ENCODE measurements at regions not wholly inside any gene's neighbourhood (a gene's known extent, or its start where the extent isn't known, plus 50 kb on each side); places are given as distances from the start of the nearest gene placed in this dataset.
A peak's percentile ranks its signal among the peaks of the same experiment; 100 is the strongest.
"Not testable (repeated sequence)": the region's sequence is repeated elsewhere in the genome, so short reads cannot be mapped to it uniquely, and the experiment has no call there.

GRCh38 chr4:31791666-31792065, 1071.5 kb downstream of the PCDH7 start:
- no peak for DNase-seq (ENCODE audit: low read depth)

DNA sequence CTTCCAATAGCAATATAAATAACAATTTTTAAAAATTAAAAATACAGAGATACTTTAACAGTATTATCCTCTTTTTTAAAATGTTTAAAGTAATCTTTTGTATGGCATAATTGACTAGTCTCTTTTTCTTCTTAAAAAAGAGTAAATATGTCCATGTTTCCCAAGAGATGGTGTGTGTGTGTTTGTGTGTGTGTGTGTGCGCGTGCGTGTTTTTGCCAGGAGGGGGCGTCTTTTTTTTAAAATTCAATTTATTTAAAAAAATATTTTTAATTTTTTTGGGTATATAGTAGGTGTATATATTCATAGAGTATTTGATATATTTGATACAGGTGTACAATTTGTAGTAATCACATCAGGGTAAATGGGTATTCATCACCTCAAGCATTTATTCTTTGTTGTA, 1073.7 kb downstream of the PCDH7 start:
- DNase-seq (ENCODE audit: low read depth), result no peak
- Histone ChIP-seq H3K36me3 (ENCODE audit: control insufficient read depth, insufficient read depth, low read length, severe bottlenecking) (no peaks in the 10 kb centered on the region), H3K4me1 (ENCODE audit: control insufficient read depth, insufficient read depth, low read length) (no peaks in the 10 kb centered on the region), H3K4me3 (ENCODE audit: low read length) (no peak overlapping the region), H3K9me3 (ENCODE audit: control insufficient read depth, low read length) (no peaks in the 10 kb centered on the region), H3K9ac (ENCODE audit: low read length) (no peak overlapping the region), H3K27me3 (replicated peaks; ENCODE audit: control insufficient read depth, insufficient read depth, low read length) (no peaks in the 10 kb centered on the region)

More at GRCh38 chr4:31791666-31792065, 1071.5 kb downstream of the PCDH7 start:
- no peak overlapping the region for H3K4me3 ChIP-seq (ENCODE audit: low read length)
- H3K36me3 ChIP-seq (ENCODE audit: control insufficient read depth, insufficient read depth, low read length, severe bottlenecking), result no peaks in the 10 kb centered on the region
- no peaks in the 10 kb centered on the region for H3K4me1 ChIP-seq (ENCODE audit: control insufficient read depth, insufficient read depth, low read length)
- no peak overlapping the region for H3K9ac ChIP-seq (ENCODE audit: low read length)
- H3K27me3 ChIP-seq (replicated peaks; ENCODE audit: control insufficient read depth, insufficient read depth, low read length), result no peaks in the 10 kb centered on the region
- H3K9me3 ChIP-seq (ENCODE audit: control insufficient read depth, low read length), result no peaks in the 10 kb centered on the region

DNA sequence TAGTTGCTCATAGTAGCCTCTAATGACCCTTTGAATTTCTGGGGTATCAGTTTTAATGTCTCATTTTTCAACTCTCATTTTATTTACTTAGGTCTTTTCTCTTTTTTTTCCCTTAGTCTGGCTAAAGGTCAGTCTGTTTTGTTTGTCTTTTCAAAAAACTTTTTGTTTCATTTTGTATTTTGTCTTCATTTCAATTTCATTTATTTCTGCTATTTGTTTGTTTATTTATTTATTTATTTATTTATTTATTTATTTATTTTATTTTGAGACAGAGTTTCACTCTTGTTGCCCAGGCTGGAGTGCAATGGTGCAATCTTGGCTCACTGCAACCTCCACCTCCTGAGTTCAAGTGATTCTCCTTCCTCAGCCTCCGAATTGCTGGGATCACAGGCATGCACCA, 1076.9 kb downstream of the PCDH7 start:
- not testable (repeated sequence) for H3K9me3 ChIP-seq (ENCODE audit: control insufficient read depth, low read length); H3K27me3 ChIP-seq (replicated peaks; ENCODE audit: control insufficient read depth, insufficient read depth, low read length); H3K36me3 ChIP-seq (ENCODE audit: control insufficient read depth, insufficient read depth, low read length, severe bottlenecking); H3K4me3 ChIP-seq (ENCODE audit: low read length); H3K9ac ChIP-seq (ENCODE audit: low read length); H3K4me1 ChIP-seq (ENCODE audit: control insufficient read depth, insufficient read depth, low read length); DNase-seq (ENCODE audit: low read depth)

- peak; percentile 36 for DNase-seq (ENCODE audit: low read depth)
- no peaks in the 10 kb centered on the region for H3K27me3 ChIP-seq (replicated peaks; ENCODE audit: control insufficient read depth, insufficient read depth, low read length)
- no peak overlapping the region for H3K4me3 ChIP-seq (ENCODE audit: low read length)
- no peaks in the 10 kb centered on the region for H3K36me3 ChIP-seq (ENCODE audit: control insufficient read depth, insufficient read depth, low read length, severe bottlenecking)
- peaks cover 5% of the 10 kb centered on the region for H3K9me3 ChIP-seq (ENCODE audit: control insufficient read depth, low read length)
- no peaks in the 10 kb centered on the region for H3K4me1 ChIP-seq (ENCODE audit: control insufficient read depth, insufficient read depth, low read length)
- no peak overlapping the region for H3K9ac ChIP-seq (ENCODE audit: low read length)
These were observed 1083.5 kb downstream of the PCDH7 start for GRCh38 chr4:31803526-31804195.

DNA sequence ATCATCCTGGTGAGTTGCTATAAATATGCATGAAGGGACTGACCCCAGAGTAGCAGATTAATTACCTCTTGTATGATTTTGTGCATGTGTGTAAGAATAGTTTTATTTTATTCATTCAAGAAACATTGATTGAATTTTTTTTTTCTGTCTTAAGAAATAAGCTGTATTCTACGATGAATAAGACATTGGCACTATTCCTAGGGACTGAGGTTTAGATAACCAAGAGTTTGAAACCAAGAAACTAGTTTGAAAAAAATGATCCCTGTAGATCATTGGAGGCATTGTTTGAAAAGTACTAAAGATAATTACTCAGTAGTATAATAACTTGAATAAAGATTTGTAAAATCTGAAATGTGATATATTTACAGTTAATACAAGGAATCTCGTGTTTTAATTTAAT, 1086.9 kb downstream of the PCDH7 start:
- H3K27me3 ChIP-seq (replicated peaks; ENCODE audit: control insufficient read depth, insufficient read depth, low read length), result no peaks in the 10 kb centered on the region
- H3K4me3 ChIP-seq (ENCODE audit: low read length), result no peak overlapping the region
- DNase-seq (ENCODE audit: low read depth), result peak; percentile 57
- no peaks in the 10 kb centered on the region for H3K4me1 ChIP-seq (ENCODE audit: control insufficient read depth, insufficient read depth, low read length)
- H3K36me3 ChIP-seq (ENCODE audit: control insufficient read depth, insufficient read depth, low read length, severe bottlenecking), result no peaks in the 10 kb centered on the region
- H3K9ac ChIP-seq (ENCODE audit: low read length), result no peak overlapping the region
- no peaks in the 10 kb centered on the region for H3K9me3 ChIP-seq (ENCODE audit: control insufficient read depth, low read length)

DNA sequence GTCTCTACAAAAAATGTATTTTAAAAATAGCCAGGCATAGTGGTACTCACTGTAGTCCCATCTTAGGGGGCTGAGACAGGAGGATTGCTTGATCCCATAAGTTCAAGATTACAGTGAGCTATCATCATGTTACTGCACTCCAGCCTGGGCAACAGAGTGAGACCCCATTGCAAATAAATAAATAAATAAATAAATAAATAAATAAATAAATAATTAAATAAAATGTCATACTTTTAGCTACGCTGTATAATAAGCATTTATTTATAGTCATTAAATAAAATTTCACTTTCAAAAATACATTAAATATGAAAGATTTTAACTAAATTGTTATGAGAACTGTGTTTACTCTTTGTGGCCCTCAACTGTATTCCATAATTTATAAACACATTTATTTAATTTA, 1124.2 kb downstream of the PCDH7 start:
- peaks cover 8% of the 10 kb centered on the region for H3K9me3 ChIP-seq (ENCODE audit: control insufficient read depth, low read length)
- H3K4me3 ChIP-seq (ENCODE audit: low read length), result no peak overlapping the region
- H3K36me3 ChIP-seq (ENCODE audit: control insufficient read depth, insufficient read depth, low read length, severe bottlenecking), result no peaks in the 10 kb centered on the region
- H3K27me3 ChIP-seq (replicated peaks; ENCODE audit: control insufficient read depth, insufficient read depth, low read length), result no peaks in the 10 kb centered on the region
- no peak for DNase-seq (ENCODE audit: low read depth)
- H3K9ac ChIP-seq (ENCODE audit: low read length), result no peak overlapping the region
- H3K4me1 ChIP-seq (ENCODE audit: control insufficient read depth, insufficient read depth, low read length), result no peaks in the 10 kb centered on the region

DNA sequence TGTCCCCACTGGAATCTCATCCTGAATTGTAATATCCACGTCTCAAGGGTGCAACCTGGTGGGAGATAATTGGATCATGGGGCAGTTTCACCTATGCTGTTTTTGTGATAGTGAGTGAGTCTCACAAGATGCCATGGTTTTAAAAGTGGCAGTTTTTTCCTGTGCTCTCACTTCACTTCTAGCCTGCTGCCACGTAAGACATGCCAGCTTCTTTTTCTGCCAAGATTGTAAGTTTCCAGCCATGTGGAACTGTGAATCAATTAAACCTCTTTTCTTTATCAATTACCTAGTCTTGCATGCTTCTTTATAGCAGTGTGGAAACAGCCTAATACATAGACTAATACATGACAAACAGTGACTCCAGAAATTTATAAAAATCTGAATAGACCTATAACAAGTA, 1131.8 kb downstream of the PCDH7 start:
- no peak for DNase-seq (ENCODE audit: low read depth)
- peaks cover 7% of the 10 kb centered on the region for H3K9me3 ChIP-seq (ENCODE audit: control insufficient read depth, low read length)
- H3K9ac ChIP-seq (ENCODE audit: low read length), result no peak overlapping the region
- H3K27me3 ChIP-seq (replicated peaks; ENCODE audit: control insufficient read depth, insufficient read depth, low read length), result no peaks in the 10 kb centered on the region
- no peak overlapping the region for H3K4me3 ChIP-seq (ENCODE audit: low read length)
- no peaks in the 10 kb centered on the region for H3K36me3 ChIP-seq (ENCODE audit: control insufficient read depth, insufficient read depth, low read length, severe bottlenecking)
- H3K4me1 ChIP-seq (ENCODE audit: control insufficient read depth, insufficient read depth, low read length), result no peaks in the 10 kb centered on the region

DNA sequence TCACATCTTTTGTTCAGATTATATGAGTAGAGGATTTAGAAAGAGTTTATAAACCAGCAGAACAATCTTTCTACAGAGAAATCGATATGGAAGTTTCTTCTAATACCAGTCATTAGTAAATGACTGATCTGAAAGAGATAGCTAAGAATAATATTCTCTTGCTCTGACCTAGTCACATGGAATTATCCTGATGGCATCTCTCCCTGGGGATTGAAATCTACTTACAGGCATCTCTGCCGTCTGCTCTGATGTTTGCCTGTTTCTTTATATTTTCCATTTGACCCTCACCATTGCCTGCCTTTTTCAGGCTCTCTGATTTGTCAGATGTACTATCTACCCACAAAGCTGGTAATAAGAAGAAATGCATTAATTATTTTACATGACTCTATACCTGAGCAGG, 1157.3 kb downstream of the PCDH7 start:
- Histone ChIP-seq H3K36me3 (ENCODE audit: control insufficient read depth, insufficient read depth, low read length, severe bottlenecking) (no peaks in the 10 kb centered on the region), H3K9ac (ENCODE audit: low read length) (no peak overlapping the region), H3K4me1 (ENCODE audit: control insufficient read depth, insufficient read depth, low read length) (no peaks in the 10 kb centered on the region), H3K4me3 (ENCODE audit: low read length) (no peak overlapping the region), H3K27me3 (replicated peaks; ENCODE audit: control insufficient read depth, insufficient read depth, low read length) (no peaks in the 10 kb centered on the region), H3K9me3 (ENCODE audit: control insufficient read depth, low read length) (no peaks in the 10 kb centered on the region)
- DNase-seq (ENCODE audit: low read depth), result no peak

DNA sequence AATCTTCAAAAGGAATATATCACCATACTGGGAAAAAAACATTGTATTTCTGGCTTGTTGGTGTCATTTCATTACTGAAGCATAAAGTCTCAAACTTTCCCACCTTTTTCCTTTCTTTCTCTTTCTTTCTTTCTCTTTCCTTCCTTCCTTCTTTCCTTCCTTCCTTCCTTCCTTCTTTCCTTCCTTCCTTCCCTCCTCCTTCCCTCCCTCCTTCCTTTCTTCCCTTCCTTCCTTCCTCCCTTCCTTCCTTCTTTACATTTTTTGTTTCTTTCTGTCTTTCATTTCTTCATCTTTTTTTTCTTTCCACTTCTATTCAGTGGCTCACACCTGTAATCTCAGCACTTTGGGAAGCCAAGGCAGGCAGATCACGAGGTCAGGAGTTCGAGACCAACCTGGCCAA, 1160.7 kb downstream of the PCDH7 start:
- H3K27me3 ChIP-seq (replicated peaks; ENCODE audit: control insufficient read depth, insufficient read depth, low read length); H3K4me3 ChIP-seq (ENCODE audit: low read length); H3K4me1 ChIP-seq (ENCODE audit: control insufficient read depth, insufficient read depth, low read length); DNase-seq (ENCODE audit: low read depth); H3K9ac ChIP-seq (ENCODE audit: low read length); H3K9me3 ChIP-seq (ENCODE audit: control insufficient read depth, low read length); H3K36me3 ChIP-seq (ENCODE audit: control insufficient read depth, insufficient read depth, low read length, severe bottlenecking): not testable (repeated sequence)

DNA sequence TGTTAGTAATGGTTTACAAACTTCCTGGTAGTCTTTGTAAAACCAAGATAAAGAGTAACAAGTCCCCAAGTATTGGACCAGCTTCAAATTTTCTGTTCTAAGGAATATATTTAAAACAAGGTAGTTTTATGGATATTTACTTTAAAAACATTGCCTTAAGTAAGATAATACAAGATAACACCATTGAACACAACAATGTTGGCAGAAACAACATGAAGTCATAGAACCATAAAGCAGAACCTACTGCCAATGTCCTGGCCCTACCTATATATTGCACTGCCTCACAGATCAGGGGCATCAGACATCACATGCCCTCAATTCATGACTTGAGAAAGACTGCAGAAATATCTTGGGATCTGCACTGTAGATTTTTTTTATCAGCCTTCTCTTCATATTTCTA, 1176.2 kb downstream of the PCDH7 start:
- no peak for DNase-seq (ENCODE audit: low read depth)

DNA sequence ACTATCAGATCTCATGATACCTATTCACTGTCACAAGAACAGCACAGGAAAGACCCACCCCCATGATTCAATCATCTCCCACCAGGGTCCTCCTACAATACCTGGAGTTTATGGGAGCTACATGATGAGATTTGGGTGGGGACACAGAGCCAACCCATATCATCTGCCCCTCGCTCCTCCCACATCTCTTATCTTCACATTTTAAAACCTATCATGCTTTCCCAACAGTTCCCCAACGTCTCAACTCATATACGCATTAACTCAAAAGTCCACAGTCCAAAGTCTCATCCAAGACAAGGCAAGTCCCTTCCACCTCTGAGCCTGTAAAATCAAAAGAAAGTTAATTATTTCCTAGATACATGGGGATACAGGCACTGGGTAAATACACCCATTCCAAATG, 1185.2 kb downstream of the PCDH7 start:
- H3K27me3 ChIP-seq (replicated peaks; ENCODE audit: control insufficient read depth, insufficient read depth, low read length), result no peaks in the 10 kb centered on the region
- H3K36me3 ChIP-seq (ENCODE audit: control insufficient read depth, insufficient read depth, low read length, severe bottlenecking), result no peaks in the 10 kb centered on the region
- no peak for DNase-seq (ENCODE audit: low read depth)

More for the DNA sequence above, 1176.2 kb downstream of the PCDH7 start:
- H3K4me1 ChIP-seq (ENCODE audit: control insufficient read depth, insufficient read depth, low read length), result no peaks in the 10 kb centered on the region
- no peak overlapping the region for H3K4me3 ChIP-seq (ENCODE audit: low read length)
- H3K9ac ChIP-seq (ENCODE audit: low read length), result no peak overlapping the region
- no peaks in the 10 kb centered on the region for H3K9me3 ChIP-seq (ENCODE audit: control insufficient read depth, low read length)
- no peaks in the 10 kb centered on the region for H3K36me3 ChIP-seq (ENCODE audit: control insufficient read depth, insufficient read depth, low read length, severe bottlenecking)
- no peaks in the 10 kb centered on the region for H3K27me3 ChIP-seq (replicated peaks; ENCODE audit: control insufficient read depth, insufficient read depth, low read length)

GRCh38 chr4:31908261-31908660, 1188.1 kb downstream of the PCDH7 start:
- DNase-seq (ENCODE audit: low read depth), result no peak
- Histone ChIP-seq H3K9ac (ENCODE audit: low read length) (no peak overlapping the region), H3K27me3 (replicated peaks; ENCODE audit: control insufficient read depth, insufficient read depth, low read length) (no peaks in the 10 kb centered on the region), H3K9me3 (ENCODE audit: control insufficient read depth, low read length) (peaks cover 2% of the 10 kb centered on the region), H3K4me1 (ENCODE audit: control insufficient read depth, insufficient read depth, low read length) (no peaks in the 10 kb centered on the region), H3K36me3 (ENCODE audit: control insufficient read depth, insufficient read depth, low read length, severe bottlenecking) (no peaks in the 10 kb centered on the region), H3K4me3 (ENCODE audit: low read length) (no peak overlapping the region)

More for the DNA sequence above, 1185.2 kb downstream of the PCDH7 start:
- no peaks in the 10 kb centered on the region for H3K9me3 ChIP-seq (ENCODE audit: control insufficient read depth, low read length)
- H3K4me1 ChIP-seq (ENCODE audit: control insufficient read depth, insufficient read depth, low read length), result no peaks in the 10 kb centered on the region
- no peak overlapping the region for H3K9ac ChIP-seq (ENCODE audit: low read length)
- no peak overlapping the region for H3K4me3 ChIP-seq (ENCODE audit: low read length)

Data from adipocyte (in vitro differentiated cells).